WTC11 (cell line): ENCODE measurements at regions not wholly inside any gene's neighbourhood (a gene's known extent, or its start where the extent isn't known, plus 50 kb on each side); places are given as distances from the start of the nearest gene placed in this dataset.

Source experiments
- ATAC-seq: fragments of 200-7000 bp; cut with Tn5 transposase; 2 replicates; pipeline ENCODE4 v1.10.0; 2021; ENCODE audit warnings: mild to moderate bottlenecking, moderate library complexity
- CTCF ChIA-PET: fragments of 300-600 bp; sonication (Branson Sonifier 250); formaldehyde crosslinking; loops from one replicate; lab custom pipeline; 2021; ENCODE audit warnings: antibody characterized with exemption; lab: Charles Lee
- POLR2A ChIA-PET: fragments of 350-600 bp; sonication (Branson Sonifier 250); formaldehyde crosslinking; loops from one replicate; lab custom pipeline; 2021; ENCODE audit warnings: antibody characterized with exemption; lab: Charles Lee
- DNase-seq: peaks from one replicate; pipeline ENCODE4 v3.0.0; 2021; ENCODE audit warnings: low spot score
- H3K27ac Mint-ChIP-seq: 2 replicates; pipeline ENCODE4 v1.8.0; 2021; ENCODE audit warnings: mixed read lengths
- H3K27me3 Mint-ChIP-seq: 2 replicates; pipeline ENCODE4 v1.8.0; 2021; ENCODE audit warnings: low read depth, mild to moderate bottlenecking, moderate library complexity, mixed read lengths
- H3K36me3 Mint-ChIP-seq: 2 replicates; pipeline ENCODE4 v1.8.0; 2021; ENCODE audit warnings: mixed read lengths
- H3K4me1 Mint-ChIP-seq: 2 replicates; pipeline ENCODE4 v1.8.0; 2022; ENCODE audit warnings: mixed read lengths
- H3K4me3 Mint-ChIP-seq: 2 replicates; pipeline ENCODE4 v1.8.0; 2021; ENCODE audit warnings: mild to moderate bottlenecking, moderate library complexity, mixed read lengths
- H3K9me3 Mint-ChIP-seq: 2 replicates; pipeline ENCODE4 v1.8.0; 2021; ENCODE audit warnings: mixed read lengths
- CREB1 ChIP-seq: sonication (generic); formaldehyde crosslinking; IDR thresholded peaks from 2 replicates; pipeline ENCODE4 v1.8.0; 2023; ENCODE audit warnings: mild to moderate bottlenecking, missing genetic modification reagents
- ELF4 ChIP-seq: sonication (generic); formaldehyde crosslinking; IDR thresholded peaks from 2 replicates; pipeline ENCODE4 v1.8.1; 2022; ENCODE audit warnings: low read depth, mild to moderate bottlenecking, moderate library complexity, missing genetic modification reagents
- EMX1 ChIP-seq: fragments of 250-450 bp; sonication (Bioruptor Pico); IDR thresholded peaks from 2 replicates; pipeline ENCODE4 v1.8.0; 2021; ENCODE audit warnings: mild to moderate bottlenecking
- GTF2I ChIP-seq: fragments of 250-450 bp; sonication (Bioruptor Pico); conservative IDR thresholded peaks from 2 replicates; pipeline ENCODE4 v1.4.0; 2021; ENCODE audit warnings: mild to moderate bottlenecking
- KAT7 ChIP-seq: sonication (generic); formaldehyde crosslinking; IDR thresholded peaks from 2 replicates; pipeline ENCODE4 v1.8.1; 2023; ENCODE audit warnings: missing genetic modification reagents, mild to moderate bottlenecking, borderline replicate concordance
- RORB ChIP-seq: fragments of 250-450 bp; sonication (Bioruptor Pico); IDR thresholded peaks from 2 replicates; pipeline ENCODE4 v1.9.0; 2021; ENCODE audit warnings: mild to moderate bottlenecking
- SOX15 ChIP-seq: fragments of 250-450 bp; sonication (Bioruptor Pico); IDR thresholded peaks from 2 replicates; pipeline ENCODE4 v1.9.0; 2021; ENCODE audit warnings: mild to moderate bottlenecking
- SP1 ChIP-seq: sonication (generic); formaldehyde crosslinking; conservative IDR thresholded peaks from 2 replicates; pipeline ENCODE4 v1.8.1; 2022; ENCODE audit warnings: missing genetic modification reagents
- ZNF121 ChIP-seq: sonication (generic); formaldehyde crosslinking; IDR thresholded peaks from 2 replicates; pipeline ENCODE4 v1.8.0; 2023; ENCODE audit warnings: missing genetic modification reagents
- ZNF317 ChIP-seq: sonication (generic); formaldehyde crosslinking; IDR thresholded peaks from 2 replicates; pipeline ENCODE4 v1.8.1; 2023; ENCODE audit warnings: low read depth, mild to moderate bottlenecking, moderate library complexity, missing genetic modification reagents, borderline replicate concordance
- ZNF671 ChIP-seq: fragments of 250-450 bp; sonication (Bioruptor Pico); IDR thresholded peaks from 2 replicates; pipeline ENCODE4 v1.8.0; 2021; ENCODE audit warnings: mild to moderate bottlenecking
- TF ChIP-seq, protein P1 (sequence below): fragments of 200-600 bp; IDR thresholded peaks from 2 replicates; pipeline ENCODE4 v1.8.0; 2022; ENCODE audit warnings: antibody characterized with exemption
- TF ChIP-seq, protein P2 (sequence below): fragments of 250-450 bp; sonication (Bioruptor Pico); IDR thresholded peaks from 2 replicates; pipeline ENCODE4 v1.9.0; 2021; ENCODE audit warnings: moderate library complexity, mild to moderate bottlenecking, inconsistent platforms, borderline replicate concordance
- TF ChIP-seq, protein P3 (sequence below): fragments of 250-450 bp; sonication (Bioruptor Pico); IDR thresholded peaks from 2 replicates; pipeline ENCODE4 v2.1.2; 2022; ENCODE audit warnings: mild to moderate bottlenecking, moderate library complexity
- TF ChIP-seq, protein P4 (sequence below): sonication (generic); formaldehyde crosslinking; conservative IDR thresholded peaks from 2 replicates; pipeline ENCODE4 v1.8.1; 2022; ENCODE audit warnings: mild to moderate bottlenecking, missing genetic modification reagents
- TF ChIP-seq, protein P5 (sequence below): sonication (generic); formaldehyde crosslinking; IDR thresholded peaks from 2 replicates; pipeline ENCODE4 v1.8.0; 2023; ENCODE audit warnings: missing genetic modification reagents, mild to moderate bottlenecking, borderline replicate concordance
- TF ChIP-seq, protein P6 (sequence below): fragments of 250-450 bp; sonication (Bioruptor Pico); IDR thresholded peaks from 2 replicates; pipeline ENCODE4 v1.8.0; 2021; ENCODE audit warnings: mild to moderate bottlenecking
- TF ChIP-seq, protein P7 (sequence below): sonication (generic); formaldehyde crosslinking; IDR thresholded peaks from 2 replicates; pipeline ENCODE4 v1.8.1; 2022; ENCODE audit warnings: missing genetic modification reagents, borderline replicate concordance
- TF ChIP-seq, protein P8 (sequence below): sonication (generic); formaldehyde crosslinking; IDR thresholded peaks from 2 replicates; pipeline ENCODE4 v1.8.1; 2023; ENCODE audit warnings: mild to moderate bottlenecking, missing genetic modification reagents, moderate library complexity
- TF ChIP-seq, protein P9 (sequence below): sonication (generic); formaldehyde crosslinking; IDR thresholded peaks from 2 replicates; pipeline ENCODE4 v1.8.1; 2023; ENCODE audit warnings: mild to moderate bottlenecking, moderate library complexity, missing genetic modification reagents

DNA sequence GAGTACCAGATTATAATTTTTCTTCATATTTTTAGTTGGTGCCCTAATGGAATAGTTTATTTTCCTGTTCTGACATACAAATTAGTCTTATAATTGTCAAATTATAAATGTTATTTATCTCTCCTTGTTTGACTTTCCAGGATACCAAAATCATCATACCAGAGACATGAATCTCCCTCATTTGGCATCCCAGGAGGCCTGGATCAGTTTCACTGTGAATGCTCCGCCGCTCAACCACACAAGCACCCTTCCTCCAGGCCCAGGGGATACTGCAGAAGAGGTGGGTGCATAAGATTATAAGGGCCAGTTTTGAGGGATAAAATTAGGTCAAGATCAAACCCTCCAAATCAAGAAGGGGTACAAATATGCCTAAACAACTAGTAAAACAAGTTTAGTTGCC lies 1229.3 kb downstream of the CDH12 start:
- ChIA-PET CTCF (no interaction called here), POLR2A (no interaction called here)
- H3K27me3 Mint-ChIP-seq: no peaks in the 10 kb centered on the region; the same call in 1 of the 2 replicates
- peaks cover 28% of the 10 kb centered on the region for H3K36me3 Mint-ChIP-seq
- H3K4me1 Mint-ChIP-seq: peaks cover 18% of the 10 kb centered on the region
- no peak overlapping the region for H3K4me3 Mint-ChIP-seq
- ATAC-seq: no peak
- TF ChIP-seq ZNF121 (no peak), GTF2I (no peak), EMX1 (no peak)
- TF ChIP-seq, protein P1, sequence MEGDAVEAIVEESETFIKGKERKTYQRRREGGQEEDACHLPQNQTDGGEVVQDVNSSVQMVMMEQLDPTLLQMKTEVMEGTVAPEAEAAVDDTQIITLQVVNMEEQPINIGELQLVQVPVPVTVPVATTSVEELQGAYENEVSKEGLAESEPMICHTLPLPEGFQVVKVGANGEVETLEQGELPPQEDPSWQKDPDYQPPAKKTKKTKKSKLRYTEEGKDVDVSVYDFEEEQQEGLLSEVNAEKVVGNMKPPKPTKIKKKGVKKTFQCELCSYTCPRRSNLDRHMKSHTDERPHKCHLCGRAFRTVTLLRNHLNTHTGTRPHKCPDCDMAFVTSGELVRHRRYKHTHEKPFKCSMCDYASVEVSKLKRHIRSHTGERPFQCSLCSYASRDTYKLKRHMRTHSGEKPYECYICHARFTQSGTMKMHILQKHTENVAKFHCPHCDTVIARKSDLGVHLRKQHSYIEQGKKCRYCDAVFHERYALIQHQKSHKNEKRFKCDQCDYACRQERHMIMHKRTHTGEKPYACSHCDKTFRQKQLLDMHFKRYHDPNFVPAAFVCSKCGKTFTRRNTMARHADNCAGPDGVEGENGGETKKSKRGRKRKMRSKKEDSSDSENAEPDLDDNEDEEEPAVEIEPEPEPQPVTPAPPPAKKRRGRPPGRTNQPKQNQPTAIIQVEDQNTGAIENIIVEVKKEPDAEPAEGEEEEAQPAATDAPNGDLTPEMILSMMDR: no peak
- TF ChIP-seq, protein P2, sequence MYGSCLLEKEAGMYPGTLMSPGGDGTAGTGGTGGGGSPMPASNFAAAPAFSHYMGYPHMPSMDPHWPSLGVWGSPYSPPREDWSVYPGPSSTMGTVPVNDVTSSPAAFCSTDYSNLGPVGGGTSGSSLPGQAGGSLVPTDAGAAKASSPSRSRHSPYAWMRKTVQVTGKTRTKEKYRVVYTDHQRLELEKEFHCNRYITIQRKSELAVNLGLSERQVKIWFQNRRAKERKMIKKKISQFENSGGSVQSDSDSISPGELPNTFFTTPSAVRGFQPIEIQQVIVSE (CRISPR knock-in tag): no peak
- TF ChIP-seq, protein P3, sequence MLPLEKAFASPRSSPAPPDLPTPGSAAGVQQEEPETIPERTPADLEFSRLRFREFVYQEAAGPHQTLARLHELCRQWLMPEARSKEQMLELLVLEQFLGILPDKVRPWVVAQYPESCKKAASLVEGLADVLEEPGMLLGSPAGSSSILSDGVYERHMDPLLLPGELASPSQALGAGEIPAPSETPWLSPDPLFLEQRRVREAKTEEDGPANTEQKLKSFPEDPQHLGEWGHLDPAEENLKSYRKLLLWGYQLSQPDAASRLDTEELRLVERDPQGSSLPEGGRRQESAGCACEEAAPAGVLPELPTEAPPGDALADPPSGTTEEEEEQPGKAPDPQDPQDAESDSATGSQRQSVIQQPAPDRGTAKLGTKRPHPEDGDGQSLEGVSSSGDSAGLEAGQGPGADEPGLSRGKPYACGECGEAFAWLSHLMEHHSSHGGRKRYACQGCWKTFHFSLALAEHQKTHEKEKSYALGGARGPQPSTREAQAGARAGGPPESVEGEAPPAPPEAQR: no peak
- TF ChIP-seq, protein P4, sequence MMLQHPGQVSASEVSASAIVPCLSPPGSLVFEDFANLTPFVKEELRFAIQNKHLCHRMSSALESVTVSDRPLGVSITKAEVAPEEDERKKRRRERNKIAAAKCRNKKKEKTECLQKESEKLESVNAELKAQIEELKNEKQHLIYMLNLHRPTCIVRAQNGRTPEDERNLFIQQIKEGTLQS: no peak
- no peak for DNase-seq
- H3K9me3 Mint-ChIP-seq: peaks cover 33% of the 10 kb centered on the region
- H3K27ac Mint-ChIP-seq: no peak overlapping the region

DNA sequence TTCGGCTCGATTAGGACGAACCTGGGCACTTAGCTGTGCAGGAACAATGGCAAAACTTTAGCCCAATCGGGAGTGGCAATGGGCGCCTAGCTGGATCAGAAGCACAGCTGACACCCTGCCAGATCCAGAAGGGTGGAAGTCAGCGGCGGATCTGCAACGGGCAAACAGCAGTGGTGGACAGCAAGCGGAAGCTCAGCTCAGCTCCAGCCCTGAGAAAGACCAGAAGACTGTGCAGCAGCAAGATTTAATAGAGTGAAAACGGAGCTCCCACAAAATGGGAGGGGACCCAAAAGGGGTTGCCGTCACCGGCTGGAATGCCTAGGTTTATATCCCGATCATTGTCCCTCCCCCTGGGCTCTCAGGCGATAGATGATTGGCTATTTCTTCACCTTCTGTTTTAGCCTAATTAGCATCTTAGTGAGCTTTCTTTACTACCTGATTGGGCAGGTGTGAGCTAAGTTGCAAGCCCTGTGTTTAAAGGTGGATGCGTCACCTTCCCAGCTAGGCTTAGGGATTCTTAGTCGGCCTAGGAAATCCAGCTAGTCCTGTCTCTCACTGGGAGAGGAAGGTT lies 1237.9 kb downstream of the CDH12 start:
- H3K4me1 Mint-ChIP-seq: peaks cover 88% of the 10 kb centered on the region
- H3K36me3 Mint-ChIP-seq: no peaks in the 10 kb centered on the region; the same call in 1 of the 2 replicates
- peak overlapping the region; percentile 1; the same call in 1 of the 2 replicates for H3K4me3 Mint-ChIP-seq
- ChIA-PET CTCF (no interaction called here), POLR2A (no interaction called here)
- peaks cover 9% of the 10 kb centered on the region for H3K9me3 Mint-ChIP-seq
- peak; percentile 10 for ATAC-seq
- H3K27ac Mint-ChIP-seq: peak overlapping the region; percentile 97
- no peaks in the 10 kb centered on the region; the same call in 1 of the 2 replicates for H3K27me3 Mint-ChIP-seq
- peak; percentile 44 for DNase-seq
- TF ChIP-seq, protein P5, sequence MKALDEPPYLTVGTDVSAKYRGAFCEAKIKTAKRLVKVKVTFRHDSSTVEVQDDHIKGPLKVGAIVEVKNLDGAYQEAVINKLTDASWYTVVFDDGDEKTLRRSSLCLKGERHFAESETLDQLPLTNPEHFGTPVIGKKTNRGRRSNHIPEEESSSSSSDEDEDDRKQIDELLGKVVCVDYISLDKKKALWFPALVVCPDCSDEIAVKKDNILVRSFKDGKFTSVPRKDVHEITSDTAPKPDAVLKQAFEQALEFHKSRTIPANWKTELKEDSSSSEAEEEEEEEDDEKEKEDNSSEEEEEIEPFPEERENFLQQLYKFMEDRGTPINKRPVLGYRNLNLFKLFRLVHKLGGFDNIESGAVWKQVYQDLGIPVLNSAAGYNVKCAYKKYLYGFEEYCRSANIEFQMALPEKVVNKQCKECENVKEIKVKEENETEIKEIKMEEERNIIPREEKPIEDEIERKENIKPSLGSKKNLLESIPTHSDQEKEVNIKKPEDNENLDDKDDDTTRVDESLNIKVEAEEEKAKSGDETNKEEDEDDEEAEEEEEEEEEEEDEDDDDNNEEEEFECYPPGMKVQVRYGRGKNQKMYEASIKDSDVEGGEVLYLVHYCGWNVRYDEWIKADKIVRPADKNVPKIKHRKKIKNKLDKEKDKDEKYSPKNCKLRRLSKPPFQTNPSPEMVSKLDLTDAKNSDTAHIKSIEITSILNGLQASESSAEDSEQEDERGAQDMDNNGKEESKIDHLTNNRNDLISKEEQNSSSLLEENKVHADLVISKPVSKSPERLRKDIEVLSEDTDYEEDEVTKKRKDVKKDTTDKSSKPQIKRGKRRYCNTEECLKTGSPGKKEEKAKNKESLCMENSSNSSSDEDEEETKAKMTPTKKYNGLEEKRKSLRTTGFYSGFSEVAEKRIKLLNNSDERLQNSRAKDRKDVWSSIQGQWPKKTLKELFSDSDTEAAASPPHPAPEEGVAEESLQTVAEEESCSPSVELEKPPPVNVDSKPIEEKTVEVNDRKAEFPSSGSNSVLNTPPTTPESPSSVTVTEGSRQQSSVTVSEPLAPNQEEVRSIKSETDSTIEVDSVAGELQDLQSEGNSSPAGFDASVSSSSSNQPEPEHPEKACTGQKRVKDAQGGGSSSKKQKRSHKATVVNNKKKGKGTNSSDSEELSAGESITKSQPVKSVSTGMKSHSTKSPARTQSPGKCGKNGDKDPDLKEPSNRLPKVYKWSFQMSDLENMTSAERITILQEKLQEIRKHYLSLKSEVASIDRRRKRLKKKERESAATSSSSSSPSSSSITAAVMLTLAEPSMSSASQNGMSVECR (CRISPR knock-in tag): no peak
- no peak for TF ChIP-seq ZNF671
- TF ChIP-seq, protein P6, sequence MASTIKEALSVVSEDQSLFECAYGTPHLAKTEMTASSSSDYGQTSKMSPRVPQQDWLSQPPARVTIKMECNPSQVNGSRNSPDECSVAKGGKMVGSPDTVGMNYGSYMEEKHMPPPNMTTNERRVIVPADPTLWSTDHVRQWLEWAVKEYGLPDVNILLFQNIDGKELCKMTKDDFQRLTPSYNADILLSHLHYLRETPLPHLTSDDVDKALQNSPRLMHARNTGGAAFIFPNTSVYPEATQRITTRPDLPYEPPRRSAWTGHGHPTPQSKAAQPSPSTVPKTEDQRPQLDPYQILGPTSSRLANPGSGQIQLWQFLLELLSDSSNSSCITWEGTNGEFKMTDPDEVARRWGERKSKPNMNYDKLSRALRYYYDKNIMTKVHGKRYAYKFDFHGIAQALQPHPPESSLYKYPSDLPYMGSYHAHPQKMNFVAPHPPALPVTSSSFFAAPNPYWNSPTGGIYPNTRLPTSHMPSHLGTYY (CRISPR knock-in tag): no peak
- TF ChIP-seq, protein P7, sequence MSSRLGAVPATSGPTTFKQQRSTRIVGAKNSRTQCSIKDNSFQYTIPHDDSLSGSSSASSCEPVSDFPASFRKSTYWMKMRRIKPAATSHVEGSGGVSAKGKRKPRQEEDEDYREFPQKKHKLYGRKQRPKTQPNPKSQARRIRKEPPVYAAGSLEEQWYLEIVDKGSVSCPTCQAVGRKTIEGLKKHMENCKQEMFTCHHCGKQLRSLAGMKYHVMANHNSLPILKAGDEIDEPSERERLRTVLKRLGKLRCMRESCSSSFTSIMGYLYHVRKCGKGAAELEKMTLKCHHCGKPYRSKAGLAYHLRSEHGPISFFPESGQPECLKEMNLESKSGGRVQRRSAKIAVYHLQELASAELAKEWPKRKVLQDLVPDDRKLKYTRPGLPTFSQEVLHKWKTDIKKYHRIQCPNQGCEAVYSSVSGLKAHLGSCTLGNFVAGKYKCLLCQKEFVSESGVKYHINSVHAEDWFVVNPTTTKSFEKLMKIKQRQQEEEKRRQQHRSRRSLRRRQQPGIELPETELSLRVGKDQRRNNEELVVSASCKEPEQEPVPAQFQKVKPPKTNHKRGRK: no peak
- TF ChIP-seq SOX15 (CRISPR knock-in tag): no peak
- TF ChIP-seq ELF4 (CRISPR knock-in tag): no peak
- TF ChIP-seq CREB1 (CRISPR knock-in tag): no peak
- TF ChIP-seq, protein P8, sequence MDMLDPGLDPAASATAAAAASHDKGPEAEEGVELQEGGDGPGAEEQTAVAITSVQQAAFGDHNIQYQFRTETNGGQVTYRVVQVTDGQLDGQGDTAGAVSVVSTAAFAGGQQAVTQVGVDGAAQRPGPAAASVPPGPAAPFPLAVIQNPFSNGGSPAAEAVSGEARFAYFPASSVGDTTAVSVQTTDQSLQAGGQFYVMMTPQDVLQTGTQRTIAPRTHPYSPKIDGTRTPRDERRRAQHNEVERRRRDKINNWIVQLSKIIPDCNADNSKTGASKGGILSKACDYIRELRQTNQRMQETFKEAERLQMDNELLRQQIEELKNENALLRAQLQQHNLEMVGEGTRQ (CRISPR knock-in tag): no peak
- TF ChIP-seq, protein P4: no peak
- TF ChIP-seq RORB (CRISPR knock-in tag): no peak
- TF ChIP-seq, protein P9, sequence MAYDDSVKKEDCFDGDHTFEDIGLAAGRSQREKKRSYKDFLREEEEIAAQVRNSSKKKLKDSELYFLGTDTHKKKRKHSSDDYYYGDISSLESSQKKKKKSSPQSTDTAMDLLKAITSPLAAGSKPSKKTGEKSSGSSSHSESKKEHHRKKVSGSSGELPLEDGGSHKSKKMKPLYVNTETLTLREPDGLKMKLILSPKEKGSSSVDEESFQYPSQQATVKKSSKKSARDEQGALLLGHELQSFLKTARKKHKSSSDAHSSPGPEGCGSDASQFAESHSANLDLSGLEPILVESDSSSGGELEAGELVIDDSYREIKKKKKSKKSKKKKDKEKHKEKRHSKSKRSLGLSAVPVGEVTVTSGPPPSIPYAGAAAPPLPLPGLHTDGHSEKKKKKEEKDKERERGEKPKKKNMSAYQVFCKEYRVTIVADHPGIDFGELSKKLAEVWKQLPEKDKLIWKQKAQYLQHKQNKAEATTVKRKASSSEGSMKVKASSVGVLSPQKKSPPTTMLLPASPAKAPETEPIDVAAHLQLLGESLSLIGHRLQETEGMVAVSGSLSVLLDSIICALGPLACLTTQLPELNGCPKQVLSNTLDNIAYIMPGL (CRISPR knock-in tag): no peak
- TF ChIP-seq ZNF317 (CRISPR knock-in tag): no peak
- TF ChIP-seq KAT7 (CRISPR knock-in tag): no peak
- TF ChIP-seq SP1 (CRISPR knock-in tag): no peak
